Naive thymus-derived CD8-positive, alpha-beta T cell (primary cell): ENCODE measurements at regions not wholly inside any gene's neighbourhood (a gene's known extent, or its start where the extent isn't known, plus 50 kb on each side); places are given as distances from the start of the nearest gene placed in this dataset.

Source experiments
- ATAC-seq, 2 donors: fragments of 150-1000 bp; cut with Tn5 transposase in 1 of 2; sonication (Bioruptor Pico), chemical (Tn5 transposase) in 1 of 2; 1 replicate in 1 of 2; 2 replicates in 1 of 2; pipeline ENCODE4 v1.10.0; 2021; ENCODE audit warnings: mild to moderate bottlenecking in 2 of 2, moderate library complexity in 2 of 2
- POLR2A ChIA-PET: fragments of 350-600 bp; sonication (Branson Sonifier 250); formaldehyde crosslinking; loops from one replicate; lab custom pipeline; 2021; ENCODE audit warnings: antibody characterized with exemption; lab: Charles Lee
- DNase-seq, 10 donors: peaks; one replicate each; pipeline versions ENCODE4 v3.0.0 to v3.0.0-alpha.2; 2020 to 2022
- H3K27ac Mint-ChIP-seq, 10 donors: one replicate each; pipeline ENCODE4 v1.8.0; 2020 to 2022; ENCODE audit warnings: mild to moderate bottlenecking in 10 of 10, mixed read lengths in 10 of 10, moderate library complexity in 4 of 10, inconsistent platforms in 1 of 10
- H3K27me3 Mint-ChIP-seq, 5 donors: one replicate each; pipeline ENCODE4 v1.8.0; 2021 to 2022; ENCODE audit warnings: mixed read lengths in 5 of 5
- H3K36me3 Mint-ChIP-seq, 3 donors: one replicate each; pipeline ENCODE4 v1.8.0; 2020 to 2022; ENCODE audit warnings: mixed read lengths in 3 of 3, mild to moderate bottlenecking in 2 of 3, inconsistent platforms in 1 of 3
- H3K4me1 Mint-ChIP-seq, 4 donors: one replicate each; pipeline ENCODE4 v1.8.0; 2021 to 2022; ENCODE audit warnings: mixed read lengths in 4 of 4
- H3K4me3 Mint-ChIP-seq, 10 donors: one replicate each; pipeline ENCODE4 v1.8.0; 2020 to 2022; ENCODE audit warnings: mild to moderate bottlenecking in 10 of 10, mixed read lengths in 10 of 10, moderate library complexity in 6 of 10, inconsistent platforms in 1 of 10
- H3K9me3 Mint-ChIP-seq, 9 donors: one replicate each; pipeline ENCODE4 v1.8.0; 2020 to 2022; ENCODE audit warnings: mixed read lengths in 9 of 9, mild to moderate bottlenecking in 3 of 9, inconsistent platforms in 1 of 9, moderate library complexity in 1 of 9

DNA sequence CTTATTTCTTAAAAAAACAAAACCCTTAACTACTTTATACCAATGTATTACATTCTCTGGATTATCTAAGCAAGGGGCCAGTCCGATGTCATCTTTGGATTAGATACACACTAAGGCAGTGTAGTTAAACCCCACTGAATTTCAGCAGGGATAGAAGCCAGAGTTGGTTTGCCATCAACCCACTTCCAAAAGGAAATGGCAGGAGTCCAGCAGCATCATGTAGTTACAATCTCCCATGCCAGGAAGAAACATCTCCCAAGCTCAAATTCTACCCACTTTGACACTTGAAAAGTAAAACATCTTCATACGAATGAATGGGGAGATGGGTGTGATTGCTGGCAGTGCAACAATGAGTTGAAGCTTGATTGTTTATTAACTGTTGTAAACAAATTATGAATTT is 203.5 kb upstream of the PLXNC1 start:
- Mint-ChIP-seq H3K36me3 (peaks cover 0 to 16% (median 10%) of the 10 kb centered on the region in 3 donors), H3K27ac (no peak overlapping the region), H3K9me3 (peaks cover 0 to 17% (median 6%) of the 10 kb centered on the region in 9 donors), H3K4me1 (no peaks in the 10 kb centered on the region), H3K4me3 (no peak overlapping the region), H3K27me3 (peaks cover 0 to 9% (median 0%) of the 10 kb centered on the region in 5 donors)
- POLR2A ChIA-PET = no interaction called here
- ATAC-seq (no peak), DNase-seq (no peak)

DNA sequence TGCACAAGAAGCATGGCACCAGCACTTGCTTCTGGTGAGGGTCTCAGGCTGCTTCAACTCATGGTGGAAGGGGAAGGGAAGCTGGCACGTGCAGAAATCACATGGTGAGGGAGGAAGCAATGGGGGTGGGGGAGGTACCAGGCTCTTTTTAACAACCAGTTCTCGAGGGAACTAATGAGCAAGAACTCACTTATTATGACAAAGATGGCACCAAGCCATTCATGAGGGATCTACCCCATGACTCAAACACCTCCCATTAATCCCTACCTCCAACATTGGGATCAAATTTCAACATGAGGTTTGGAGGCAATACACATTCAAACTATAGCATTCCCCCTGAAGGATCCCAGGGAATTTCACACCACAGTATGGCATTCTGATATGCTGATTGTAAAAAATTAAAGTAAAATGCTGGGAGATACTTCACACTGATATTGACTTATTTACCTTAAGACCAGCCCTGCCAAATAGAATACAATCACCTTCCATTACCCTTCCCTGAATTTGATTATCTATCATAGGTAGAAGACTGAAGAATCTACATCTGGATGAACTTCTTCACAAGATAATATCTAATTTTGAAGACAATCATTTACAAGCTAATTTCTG is 201.7 kb upstream of the PLXNC1 start:
- DNase-seq (no peak), ATAC-seq (no peak)
- POLR2A ChIA-PET = no interaction called here
- H3K27me3 Mint-ChIP-seq = peaks cover 0 to 5% (median 0%) of the 10 kb centered on the region in 5 donors
- H3K27ac Mint-ChIP-seq = no peak overlapping the region
- peaks cover 0 to 19% (median 10%) of the 10 kb centered on the region in 3 donors for H3K36me3 Mint-ChIP-seq
- peaks cover 0 to 17% (median 7%) of the 10 kb centered on the region in 9 donors for H3K9me3 Mint-ChIP-seq
- no peak overlapping the region for H3K4me3 Mint-ChIP-seq
- H3K4me1 Mint-ChIP-seq = no peaks in the 10 kb centered on the region

GRCh38 chr12:93947486-93947885 is 200.9 kb upstream of the PLXNC1 start:
- no peak overlapping the region for H3K4me3 Mint-ChIP-seq
- POLR2A ChIA-PET = no interaction called here
- ATAC-seq = no peak
- H3K27ac Mint-ChIP-seq = no peak overlapping the region
- H3K4me1 Mint-ChIP-seq = peaks cover 0 to 3% (median 0%) of the 10 kb centered on the region in 4 donors
- peaks cover 0 to 19% (median 10%) of the 10 kb centered on the region in 3 donors for H3K36me3 Mint-ChIP-seq
- no peak for DNase-seq
- H3K27me3 Mint-ChIP-seq = peaks cover 0 to 5% (median 0%) of the 10 kb centered on the region in 5 donors
- peaks cover 0 to 17% (median 7%) of the 10 kb centered on the region in 9 donors for H3K9me3 Mint-ChIP-seq

DNA sequence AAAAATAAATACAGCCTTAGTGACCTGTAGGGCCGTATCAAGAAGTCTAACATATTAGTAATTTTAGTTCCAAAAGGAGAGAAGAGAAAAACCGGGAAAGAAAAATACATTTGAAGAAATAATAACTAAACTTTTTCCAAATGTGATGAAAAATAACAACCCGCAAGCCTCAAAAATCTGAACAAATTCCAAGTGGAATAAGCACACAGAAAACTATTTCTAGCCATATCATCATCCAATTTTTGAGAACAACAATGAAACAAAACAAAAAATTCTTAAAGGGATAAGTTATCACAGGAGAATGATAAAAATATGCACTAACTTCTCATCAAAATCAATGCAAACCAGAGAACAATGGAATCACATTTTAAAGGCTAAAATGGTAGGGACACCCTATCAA is 198.1 kb upstream of the PLXNC1 start:
- H3K27ac Mint-ChIP-seq = no peak overlapping the region
- POLR2A ChIA-PET = no interaction called here
- peaks cover 0 to 19% (median 10%) of the 10 kb centered on the region in 3 donors for H3K36me3 Mint-ChIP-seq
- H3K4me1 Mint-ChIP-seq = peaks cover 0 to 3% (median under 1%) of the 10 kb centered on the region in 4 donors
- ATAC-seq = no peak
- H3K27me3 Mint-ChIP-seq = peaks cover 0 to 2% (median 0%) of the 10 kb centered on the region in 5 donors
- no peak overlapping the region for H3K4me3 Mint-ChIP-seq
- DNase-seq = no peak
- peaks cover 3 to 22% (median 7%) of the 10 kb centered on the region in 9 donors for H3K9me3 Mint-ChIP-seq

DNA sequence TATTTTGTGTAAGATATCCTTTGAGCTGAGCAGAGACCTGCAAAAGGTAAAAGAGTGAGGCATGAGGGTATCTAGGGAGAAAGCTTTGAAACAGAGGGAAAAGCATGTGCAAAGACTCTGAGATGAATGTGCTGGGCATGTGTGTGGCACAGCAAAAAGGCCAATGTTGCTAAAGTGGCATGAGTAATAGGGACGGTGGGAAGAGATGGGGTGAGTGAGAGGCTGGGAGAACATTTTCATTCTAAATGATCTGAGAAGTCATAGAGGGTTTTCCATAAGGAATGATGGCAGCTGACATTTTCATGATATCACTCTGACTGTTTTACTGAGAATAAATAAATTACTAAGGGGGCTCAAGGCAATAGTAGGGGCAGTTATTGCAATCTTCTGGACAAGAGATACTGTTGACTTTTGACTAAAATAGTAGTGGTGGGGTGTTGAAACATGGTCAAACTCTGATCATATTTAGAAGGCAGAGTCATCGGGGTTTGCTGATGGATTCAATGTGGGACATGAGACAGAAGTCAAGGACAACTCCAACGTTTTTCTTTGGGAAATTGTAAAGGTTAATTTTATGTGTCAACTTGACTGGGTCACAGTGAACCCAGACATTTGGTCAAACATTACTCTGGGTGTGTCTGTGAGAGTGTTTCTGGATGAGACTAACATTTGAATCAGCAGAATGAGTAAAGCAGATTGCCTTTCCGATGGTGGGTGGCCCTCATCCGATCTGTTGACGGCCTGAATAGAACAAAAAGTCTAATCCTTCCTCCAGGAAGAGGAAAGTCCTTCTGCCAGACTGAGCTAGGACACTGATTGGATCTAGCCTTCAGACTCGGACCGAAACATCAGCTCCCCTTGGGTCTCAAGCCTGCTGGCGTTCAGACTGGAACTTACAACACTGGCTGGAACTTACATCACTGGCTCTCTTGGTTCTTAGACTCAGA is 193.9 kb upstream of the PLXNC1 start:
- Mint-ChIP-seq H3K27me3 (no peaks in the 10 kb centered on the region), H3K36me3 (peaks cover 0 to 14% (median 7%) of the 10 kb centered on the region in 3 donors), H3K4me3 (no peak overlapping the region), H3K4me1 (peaks cover 0 to 3% (median under 1%) of the 10 kb centered on the region in 4 donors), H3K27ac (peak overlapping the region in 1 of 10 donors; percentile 22), H3K9me3 (peaks cover 0 to 27% (median 8%) of the 10 kb centered on the region in 9 donors)
- DNase-seq (no peak), ATAC-seq (no peak)
- POLR2A ChIA-PET = no interaction called here

- POLR2A ChIA-PET = no interaction called here
- no peaks in the 10 kb centered on the region for H3K27me3 Mint-ChIP-seq
- ATAC-seq (no peak), DNase-seq (no peak)
- no peak overlapping the region for H3K27ac Mint-ChIP-seq
- H3K9me3 Mint-ChIP-seq = peaks cover 0 to 37% (median 4%) of the 10 kb centered on the region in 9 donors
- peaks cover 0 to 14% (median 7%) of the 10 kb centered on the region in 3 donors for H3K36me3 Mint-ChIP-seq
- H3K4me1 Mint-ChIP-seq = peaks cover 0 to 3% (median under 1%) of the 10 kb centered on the region in 4 donors
- no peak overlapping the region for H3K4me3 Mint-ChIP-seq
Observed at GRCh38 chr12:93956551-93956950, 191.8 kb upstream of the PLXNC1 start.

GRCh38 chr12:93957168-93957567 is 191.2 kb upstream of the PLXNC1 start:
- ATAC-seq (no peak), DNase-seq (no peak)
- Mint-ChIP-seq H3K27me3 (no peaks in the 10 kb centered on the region), H3K4me1 (peaks cover 0 to 3% (median under 1%) of the 10 kb centered on the region in 4 donors), H3K36me3 (peaks cover 0 to 14% (median 7%) of the 10 kb centered on the region in 3 donors), H3K27ac (no peak overlapping the region), H3K4me3 (no peak overlapping the region), H3K9me3 (peaks cover 0 to 37% (median 4%) of the 10 kb centered on the region in 9 donors)
- POLR2A ChIA-PET = no interaction called here

DNA sequence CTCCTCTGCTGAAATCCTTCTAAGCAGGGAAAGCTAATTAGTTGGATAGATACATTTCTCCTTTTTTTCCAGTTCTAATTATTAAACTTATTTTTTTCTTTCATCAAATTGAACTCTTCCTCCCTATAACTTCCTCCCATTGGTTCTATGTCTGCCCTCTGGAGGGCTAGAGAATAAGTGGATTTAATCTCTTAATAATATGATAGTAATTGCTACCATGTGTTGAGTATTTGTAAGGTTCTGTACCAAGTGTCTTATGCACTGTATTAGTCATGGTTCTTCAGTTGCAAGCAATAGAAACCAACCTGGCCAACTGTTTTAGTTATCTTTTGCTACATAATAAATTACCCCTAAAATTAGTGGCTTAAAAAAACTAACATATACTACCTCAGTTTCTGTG is 190.5 kb upstream of the PLXNC1 start:
- POLR2A ChIA-PET = no interaction called here
- DNase-seq (no peak), ATAC-seq (no peak)
- Mint-ChIP-seq H3K27ac (no peak overlapping the region), H3K9me3 (peaks cover 0 to 37% (median 4%) of the 10 kb centered on the region in 9 donors), H3K27me3 (no peaks in the 10 kb centered on the region), H3K36me3 (peaks cover 0 to 14% (median 7%) of the 10 kb centered on the region in 3 donors), H3K4me1 (peaks cover 0 to 2% (median 0%) of the 10 kb centered on the region in 4 donors), H3K4me3 (no peak overlapping the region)

DNA sequence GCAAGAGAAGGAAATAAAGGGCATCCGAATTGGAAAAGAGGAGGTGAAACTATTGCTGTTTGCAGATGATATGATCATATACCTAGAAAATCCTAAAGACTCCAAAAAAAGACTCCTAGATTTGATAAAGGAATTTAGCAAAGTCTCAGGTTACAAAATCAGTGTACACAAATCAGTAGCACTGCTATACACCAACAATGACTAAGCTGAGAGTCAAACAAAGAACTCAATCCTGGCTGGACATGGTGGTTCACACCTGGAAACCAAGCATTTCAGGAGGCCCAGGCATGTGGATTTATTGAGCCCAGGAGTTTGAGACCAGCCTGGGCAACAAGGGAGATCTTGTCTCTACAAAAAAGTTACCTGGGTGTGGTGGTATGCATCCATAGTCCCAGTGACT is 188.7 kb upstream of the PLXNC1 start:
- Mint-ChIP-seq H3K4me1 (no peaks in the 10 kb centered on the region), H3K4me3 (no peak overlapping the region), H3K27ac (no peak overlapping the region), H3K9me3 (peaks cover 0 to 37% (median 4%) of the 10 kb centered on the region in 9 donors), H3K27me3 (no peaks in the 10 kb centered on the region), H3K36me3 (peaks cover 0 to 14% (median 7%) of the 10 kb centered on the region in 3 donors)
- no peak for DNase-seq
- ATAC-seq = no peak
- POLR2A ChIA-PET = no interaction called here

DNA sequence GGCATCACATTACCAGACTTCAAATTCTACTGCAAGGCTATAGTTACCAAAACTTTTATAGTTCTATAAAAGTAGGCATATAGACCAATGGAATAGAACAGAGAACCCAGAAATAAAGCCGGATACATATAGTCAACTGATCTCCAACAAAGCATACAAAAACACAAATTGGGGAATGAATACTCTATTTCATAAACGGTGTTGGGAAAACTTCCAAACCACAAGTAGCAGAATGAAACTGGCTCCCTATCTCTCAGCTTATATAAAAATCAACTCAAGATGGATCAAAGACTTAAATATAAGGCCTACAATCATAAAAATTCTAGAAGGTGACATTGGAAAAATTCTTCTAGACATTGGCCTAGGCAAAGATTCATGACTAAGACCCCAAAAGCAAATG is 187.9 kb upstream of the PLXNC1 start:
- H3K4me1 Mint-ChIP-seq = no peaks in the 10 kb centered on the region
- H3K27me3 Mint-ChIP-seq = no peaks in the 10 kb centered on the region
- no peak overlapping the region for H3K4me3 Mint-ChIP-seq
- H3K27ac Mint-ChIP-seq = no peak overlapping the region
- peaks cover 0 to 12% (median 7%) of the 10 kb centered on the region in 3 donors for H3K36me3 Mint-ChIP-seq
- POLR2A ChIA-PET = no interaction called here
- no peak for ATAC-seq
- peaks cover 0 to 32% (median 3%) of the 10 kb centered on the region in 9 donors for H3K9me3 Mint-ChIP-seq
- DNase-seq = no peak

- peaks cover 0 to 5% (median 3%) of the 10 kb centered on the region in 5 donors for H3K27me3 Mint-ChIP-seq
- no peak for ATAC-seq
- H3K27ac Mint-ChIP-seq = no peak overlapping the region
- peaks cover 0 to 8% (median 0%) of the 10 kb centered on the region in 3 donors for H3K36me3 Mint-ChIP-seq
- H3K9me3 Mint-ChIP-seq = peaks cover 0 to 14% (median 0%) of the 10 kb centered on the region in 9 donors
- no peak for DNase-seq
- POLR2A ChIA-PET = no interaction called here
- peaks cover 0 to 3% (median 2%) of the 10 kb centered on the region in 4 donors for H3K4me1 Mint-ChIP-seq
- no peak overlapping the region for H3K4me3 Mint-ChIP-seq
Observed at GRCh38 chr12:93962336-93962735, 186.0 kb upstream of the PLXNC1 start.

GRCh38 chr12:93964936-93965335 is 183.4 kb upstream of the PLXNC1 start:
- Mint-ChIP-seq H3K36me3 (peaks cover 0 to 8% (median 0%) of the 10 kb centered on the region in 3 donors), H3K9me3 (peaks cover 0 to 12% (median 0%) of the 10 kb centered on the region in 9 donors), H3K27ac (no peak overlapping the region), H3K4me3 (no peak overlapping the region), H3K27me3 (peaks cover 0 to 14% (median 6%) of the 10 kb centered on the region in 5 donors), H3K4me1 (peaks cover 2 to 8% (median 5%) of the 10 kb centered on the region in 4 donors)
- POLR2A ChIA-PET = no interaction called here
- ATAC-seq (no peak), DNase-seq (no peak)
